A549 (cell line): ENCODE measurements at regions not wholly inside any gene's neighbourhood (a gene's known extent, or its start where the extent isn't known, plus 50 kb on each side); places are given as distances from the start of the nearest gene placed in this dataset.

Experiments used
- RCOR1 ChIP-seq: fragments of 150-350 bp; IDR thresholded peaks from 2 replicates; pipeline ENCODE4 v1.6.1; 2014; ENCODE audit warnings: antibody characterized with exemption, low read length, low read depth
- TF ChIP-seq, protein P1 (sequence below): IDR thresholded peaks from 2 replicates; pipeline ENCODE4 v1.6.1; 2012

DNA sequence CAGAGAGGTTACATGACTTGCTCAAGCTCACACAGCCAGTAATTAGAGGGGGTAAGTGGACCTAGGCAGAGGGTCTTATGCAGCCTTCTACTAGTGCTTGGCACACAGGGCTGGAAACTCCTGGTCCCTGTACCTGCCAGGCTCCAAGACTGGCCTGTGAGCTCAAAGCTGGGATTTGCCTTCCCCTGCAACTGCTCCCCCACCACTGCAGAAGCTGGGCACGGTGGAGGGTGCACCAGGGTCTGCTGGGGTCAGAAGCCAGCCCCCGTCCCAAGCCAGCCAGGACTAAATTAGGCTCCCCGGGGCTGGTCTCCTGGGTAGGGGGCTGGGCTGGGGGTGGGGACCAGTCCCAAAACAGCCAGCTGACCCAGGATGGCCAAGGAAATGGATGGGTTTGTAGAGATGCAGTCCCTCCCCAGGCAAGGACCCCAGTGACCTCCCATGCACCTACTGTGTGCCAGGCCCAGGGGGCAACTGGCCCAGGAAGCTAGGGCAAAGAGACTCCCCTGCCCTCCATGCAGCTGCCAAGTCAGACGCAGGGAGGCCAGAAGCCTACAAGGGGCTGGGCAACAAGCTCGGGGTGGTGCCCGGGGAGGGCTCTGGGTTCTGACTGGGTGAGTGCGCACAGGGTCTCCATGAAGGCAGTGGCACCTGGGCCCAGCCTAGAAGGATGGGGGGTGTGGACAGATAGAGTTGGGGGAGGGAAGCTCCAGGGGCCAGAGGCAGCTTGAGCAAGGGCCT, 51.8 kb upstream of the LINGO1 start:
- TF ChIP-seq RCOR1, result no peak
- TF ChIP-seq, protein P1, sequence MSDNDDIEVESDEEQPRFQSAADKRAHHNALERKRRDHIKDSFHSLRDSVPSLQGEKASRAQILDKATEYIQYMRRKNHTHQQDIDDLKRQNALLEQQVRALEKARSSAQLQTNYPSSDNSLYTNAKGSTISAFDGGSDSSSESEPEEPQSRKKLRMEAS, result no peak
